ENCODE measurements at regions not wholly inside any gene's neighbourhood (a gene's known extent, or its start where the extent isn't known, plus 50 kb on each side); places are given as distances from the start of the nearest gene placed in this dataset.

DNA sequence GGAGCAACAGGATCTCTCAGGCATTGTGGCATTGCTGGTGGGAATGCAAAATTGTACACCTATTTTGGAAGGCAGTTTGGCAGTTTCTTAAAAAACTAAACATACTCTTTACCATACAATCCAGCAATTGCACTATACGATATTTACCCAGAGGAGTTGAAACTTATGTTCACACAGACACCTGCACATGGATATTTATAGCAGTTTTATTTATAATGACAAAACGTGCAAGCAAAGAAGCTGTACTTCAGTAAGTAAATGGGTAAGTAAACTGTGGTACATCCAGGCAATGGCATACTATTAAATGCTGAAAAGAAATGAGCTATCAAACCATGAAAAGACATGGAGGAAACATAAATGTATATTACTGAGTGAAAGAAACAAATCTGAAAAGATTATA, 71.6 kb upstream of the UBAC2 start:
- TF ChIP-seq, protein P1, sequence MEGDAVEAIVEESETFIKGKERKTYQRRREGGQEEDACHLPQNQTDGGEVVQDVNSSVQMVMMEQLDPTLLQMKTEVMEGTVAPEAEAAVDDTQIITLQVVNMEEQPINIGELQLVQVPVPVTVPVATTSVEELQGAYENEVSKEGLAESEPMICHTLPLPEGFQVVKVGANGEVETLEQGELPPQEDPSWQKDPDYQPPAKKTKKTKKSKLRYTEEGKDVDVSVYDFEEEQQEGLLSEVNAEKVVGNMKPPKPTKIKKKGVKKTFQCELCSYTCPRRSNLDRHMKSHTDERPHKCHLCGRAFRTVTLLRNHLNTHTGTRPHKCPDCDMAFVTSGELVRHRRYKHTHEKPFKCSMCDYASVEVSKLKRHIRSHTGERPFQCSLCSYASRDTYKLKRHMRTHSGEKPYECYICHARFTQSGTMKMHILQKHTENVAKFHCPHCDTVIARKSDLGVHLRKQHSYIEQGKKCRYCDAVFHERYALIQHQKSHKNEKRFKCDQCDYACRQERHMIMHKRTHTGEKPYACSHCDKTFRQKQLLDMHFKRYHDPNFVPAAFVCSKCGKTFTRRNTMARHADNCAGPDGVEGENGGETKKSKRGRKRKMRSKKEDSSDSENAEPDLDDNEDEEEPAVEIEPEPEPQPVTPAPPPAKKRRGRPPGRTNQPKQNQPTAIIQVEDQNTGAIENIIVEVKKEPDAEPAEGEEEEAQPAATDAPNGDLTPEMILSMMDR (IDR thresholded peaks at IDR 0.05) = no peak
- no peak for TF ChIP-seq POLR2A (IDR thresholded peaks at IDR 0.05)
